Anterior cingulate cortex (tissue), 58 donors: ENCODE measurements at regions not wholly inside any gene's neighbourhood (a gene's known extent, or its start where the extent isn't known, plus 50 kb on each side); places are given as distances from the start of the nearest gene placed in this dataset.
"Not testable (repeated sequence)": the region's sequence is repeated elsewhere in the genome, so short reads cannot be mapped to it uniquely, and the experiment has no call there.

Experiments
- DNase-seq, 58 donors: peaks; one replicate each; lab custom pipeline; 2025; lab: John Stamatoyannopoulos, UW

GRCh38 chr18:22723773-22724172, 209.4 kb upstream of the RBBP8 start:
- no peak for DNase-seq

GRCh38 chr18:22726469-22726868, 206.7 kb upstream of the RBBP8 start:
- no peak for DNase-seq

GRCh38 chr18:22728016-22728415, 205.1 kb upstream of the RBBP8 start:
- no peak for DNase-seq

GRCh38 chr18:22728481-22729105, 204.5 kb upstream of the RBBP8 start:
- no peak for DNase-seq

- no peak for DNase-seq
These were observed 201.7 kb upstream of the RBBP8 start for GRCh38 chr18:22731398-22731797.

- DNase-seq, result no peak
These were observed 198.9 kb upstream of the RBBP8 start for GRCh38 chr18:22734105-22734661.

- no peak for DNase-seq
These were observed 198.1 kb upstream of the RBBP8 start for GRCh38 chr18:22734791-22735627.

- no peak for DNase-seq
These were observed 196.1 kb upstream of the RBBP8 start for GRCh38 chr18:22737054-22737453.

- DNase-seq, result no peak
These were observed 194.0 kb upstream of the RBBP8 start for GRCh38 chr18:22739061-22739642.

GRCh38 chr18:22739789-22740188, 193.3 kb upstream of the RBBP8 start:
- DNase-seq, result no peak

- DNase-seq, result no peak
These were observed 191.8 kb upstream of the RBBP8 start for GRCh38 chr18:22741318-22741717.

GRCh38 chr18:22742409-22742808, 190.7 kb upstream of the RBBP8 start:
- no peak for DNase-seq

GRCh38 chr18:22745966-22746365, 187.2 kb upstream of the RBBP8 start:
- no peak for DNase-seq

- no peak for DNase-seq
These were observed 181.1 kb upstream of the RBBP8 start for GRCh38 chr18:22752014-22752413.

GRCh38 chr18:22753130-22753831, 179.8 kb upstream of the RBBP8 start:
- no peak for DNase-seq

- not testable (repeated sequence) for DNase-seq
These were observed 169.1 kb upstream of the RBBP8 start for GRCh38 chr18:22764005-22764404.

GRCh38 chr18:22765896-22766295, 167.2 kb upstream of the RBBP8 start:
- DNase-seq, result no peak

- no peak for DNase-seq
These were observed 165.5 kb upstream of the RBBP8 start for GRCh38 chr18:22767653-22768052.

GRCh38 chr18:22773944-22774343, 159.2 kb upstream of the RBBP8 start:
- no peak for DNase-seq

GRCh38 chr18:22778996-22779395, 154.1 kb upstream of the RBBP8 start:
- no peak for DNase-seq

- DNase-seq, result no peak
These were observed 149.9 kb upstream of the RBBP8 start for GRCh38 chr18:22783245-22783644.
